ENCODE measurements at regions not wholly inside any gene's neighbourhood (a gene's known extent, or its start where the extent isn't known, plus 50 kb on each side); places are given as distances from the start of the nearest gene placed in this dataset.
A peak's percentile ranks its signal among the peaks of the same experiment; 100 is the strongest.

DNA sequence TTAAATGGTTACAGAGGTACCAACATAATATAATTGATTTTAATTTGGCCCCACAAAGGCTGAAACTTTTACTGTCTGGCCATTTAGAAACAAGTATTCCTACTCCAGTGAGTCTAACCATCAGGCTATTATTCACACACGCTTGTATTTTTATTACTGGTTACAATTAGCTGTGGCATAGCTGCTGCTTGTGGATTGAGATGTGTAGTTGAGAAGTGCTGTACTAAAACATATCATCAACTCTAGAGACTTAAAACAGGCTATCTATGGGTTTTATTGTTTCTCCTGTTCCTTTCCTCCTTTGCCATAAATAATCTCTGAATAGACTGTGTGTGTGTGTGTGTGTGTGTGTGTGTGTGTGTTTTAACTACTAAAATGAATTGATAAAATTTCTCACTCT is 530.2 kb downstream of the CCDC85A start:
- no peak for DNase-seq

DNA sequence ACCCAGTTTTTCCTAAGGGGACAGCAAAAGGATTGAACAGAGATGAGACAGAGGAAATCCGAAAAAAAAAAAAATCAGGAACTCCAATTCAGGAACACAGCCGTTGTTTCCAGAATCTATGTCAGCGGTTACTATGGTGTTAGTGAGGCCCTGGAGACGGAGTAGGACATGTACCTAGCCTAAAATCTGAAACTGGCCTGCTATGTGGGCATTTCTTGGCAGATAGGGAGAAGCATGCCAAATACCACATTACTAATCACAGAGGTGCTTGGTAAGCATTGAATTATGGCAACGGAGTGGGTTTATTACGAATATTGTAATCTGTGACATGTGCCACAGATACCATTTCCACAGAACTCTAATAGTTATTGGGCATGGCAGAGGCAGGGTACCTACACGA is 530.6 kb downstream of the CCDC85A start:
- DNase-seq: no peak

DNA sequence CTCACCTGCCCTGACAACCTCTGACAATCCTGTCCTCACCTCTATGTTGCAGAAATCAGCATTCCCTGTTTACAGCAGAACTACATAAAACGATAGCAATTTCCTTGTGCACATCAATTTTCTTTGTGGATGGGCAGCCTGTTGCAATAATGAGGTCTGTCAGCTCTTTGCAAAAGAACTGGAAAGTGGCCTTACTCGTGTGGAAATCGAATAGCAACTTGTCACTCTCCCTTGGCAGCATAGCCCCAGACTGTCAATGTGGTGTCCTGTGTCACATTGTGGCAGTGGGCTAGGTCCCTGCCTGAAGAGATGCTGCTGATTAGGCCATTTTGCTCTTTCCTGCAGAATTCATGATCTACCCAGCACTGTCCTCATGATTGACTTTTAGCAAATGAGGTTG is 531.9 kb downstream of the CCDC85A start:
- no peak for DNase-seq

DNA sequence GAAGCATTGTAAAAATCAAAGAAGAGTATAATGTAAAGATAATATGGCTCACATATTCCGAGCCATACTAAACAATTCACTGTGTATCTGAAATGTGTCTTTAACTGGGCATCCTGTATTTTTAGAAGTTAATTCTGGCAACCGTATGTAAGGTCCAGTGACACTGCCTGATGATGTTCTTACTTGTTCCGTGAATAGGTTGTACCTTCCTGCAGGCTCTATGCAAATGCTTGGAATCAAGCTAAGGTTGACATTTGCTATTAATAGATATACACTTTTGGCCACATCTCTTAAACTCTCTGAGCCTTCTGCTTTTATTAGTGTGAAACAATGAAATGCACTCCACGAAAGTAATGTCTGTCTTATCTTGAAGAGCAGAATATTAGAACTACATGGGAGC is 534.6 kb downstream of the CCDC85A start:
- DNase-seq: no peak

DNA sequence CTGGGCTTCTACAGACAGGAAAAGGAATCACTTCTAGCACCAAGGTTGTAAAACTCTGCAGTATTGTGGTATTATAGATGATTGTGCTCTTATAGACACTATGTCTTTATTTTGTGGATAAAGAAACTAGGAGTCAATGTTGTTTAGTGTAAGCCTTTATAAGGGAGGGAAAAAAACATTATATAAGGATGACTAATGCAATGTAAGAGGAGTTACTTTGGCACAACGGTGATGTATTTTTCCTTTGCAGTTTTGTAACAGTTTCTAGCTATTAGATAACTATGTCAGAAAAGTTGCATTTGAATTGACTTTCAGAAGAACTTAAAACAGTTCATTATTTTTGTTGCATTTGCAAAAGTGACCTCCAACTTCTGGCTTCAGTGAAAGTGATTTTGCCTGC is 545.4 kb downstream of the CCDC85A start:
- no peak for DNase-seq

DNA sequence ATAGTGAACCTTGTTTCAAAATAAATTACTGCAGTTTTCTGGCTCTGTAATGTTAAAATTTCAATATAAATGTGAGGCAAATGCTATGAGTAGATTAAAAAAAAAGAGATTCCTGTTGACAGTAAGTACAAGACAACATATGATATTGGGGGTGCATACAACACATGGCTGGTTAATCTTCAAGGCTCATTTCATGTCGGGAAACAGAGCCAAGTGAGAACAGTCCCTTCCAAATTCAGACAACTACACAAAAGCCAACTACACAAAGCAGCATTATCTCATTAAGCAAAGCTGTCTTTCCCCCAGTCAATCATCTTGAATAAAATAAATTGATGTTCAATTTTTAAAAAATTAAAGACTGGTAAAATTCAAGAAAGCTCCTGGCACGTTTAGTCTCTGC is 549.2 kb downstream of the CCDC85A start:
- DNase-seq: no peak

DNA sequence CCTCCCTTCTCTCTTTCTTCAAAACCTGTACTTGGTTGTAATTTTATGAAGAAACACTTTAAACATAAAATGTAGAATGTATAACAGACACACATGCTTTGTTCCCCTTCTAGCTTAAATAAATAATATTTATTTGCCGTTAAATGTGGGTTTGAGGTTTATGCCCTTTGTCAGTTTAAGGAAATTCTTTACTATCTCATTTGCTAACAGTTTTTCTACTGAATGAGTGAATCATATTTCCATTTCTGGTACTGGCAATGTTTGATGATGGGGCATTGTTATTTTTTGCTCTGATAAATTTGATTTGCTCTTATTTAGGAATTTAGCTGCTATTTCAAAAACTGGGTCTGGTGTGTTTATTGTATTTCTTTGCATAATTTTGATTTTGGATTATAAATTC is 555.6 kb downstream of the CCDC85A start:
- DNase-seq: no peak

DNA sequence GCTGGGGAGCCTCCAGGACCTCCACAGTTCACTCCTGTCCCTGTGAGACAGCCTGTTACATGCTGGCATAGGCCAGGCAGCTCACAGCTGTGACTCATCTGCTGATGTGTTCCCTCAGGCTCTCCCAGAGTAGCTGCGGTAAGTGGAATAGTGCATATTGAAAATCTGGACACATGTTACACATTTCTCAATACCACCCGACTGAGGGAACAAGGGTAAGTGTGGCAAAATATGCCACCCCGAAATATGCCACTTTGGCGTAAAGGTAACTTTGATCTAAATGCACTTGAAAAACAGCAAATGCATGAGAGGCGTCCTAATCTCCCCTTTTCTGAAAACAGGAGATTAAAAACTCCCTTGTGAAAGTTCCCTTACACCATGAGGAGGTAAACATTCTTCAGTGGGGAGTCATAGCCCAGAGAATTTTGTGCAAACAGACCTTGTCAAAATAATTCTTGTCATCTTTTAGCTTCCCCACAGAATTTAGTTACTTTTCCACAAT is 557.9 kb downstream of the CCDC85A start:
- DNase-seq: peak; percentile 6

DNA sequence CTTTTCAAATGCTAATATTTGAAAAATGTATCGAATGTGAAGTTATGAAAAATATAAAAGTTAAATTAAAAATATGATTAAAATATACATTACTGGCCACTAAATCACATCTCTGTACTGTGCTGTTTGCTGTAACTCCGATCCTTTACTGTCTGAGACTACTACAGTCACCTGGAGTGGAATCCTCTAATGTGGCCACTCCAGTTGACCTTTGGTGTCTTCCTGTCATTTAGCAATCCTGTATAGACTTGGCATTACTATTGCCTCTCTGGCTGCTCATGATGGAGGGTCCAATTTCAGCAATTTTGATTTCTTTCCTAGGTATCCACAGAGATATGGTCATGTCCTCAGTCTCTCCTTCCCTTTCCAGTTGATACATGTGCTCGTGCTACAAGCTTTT is 560.0 kb downstream of the CCDC85A start:
- DNase-seq: no peak

DNA sequence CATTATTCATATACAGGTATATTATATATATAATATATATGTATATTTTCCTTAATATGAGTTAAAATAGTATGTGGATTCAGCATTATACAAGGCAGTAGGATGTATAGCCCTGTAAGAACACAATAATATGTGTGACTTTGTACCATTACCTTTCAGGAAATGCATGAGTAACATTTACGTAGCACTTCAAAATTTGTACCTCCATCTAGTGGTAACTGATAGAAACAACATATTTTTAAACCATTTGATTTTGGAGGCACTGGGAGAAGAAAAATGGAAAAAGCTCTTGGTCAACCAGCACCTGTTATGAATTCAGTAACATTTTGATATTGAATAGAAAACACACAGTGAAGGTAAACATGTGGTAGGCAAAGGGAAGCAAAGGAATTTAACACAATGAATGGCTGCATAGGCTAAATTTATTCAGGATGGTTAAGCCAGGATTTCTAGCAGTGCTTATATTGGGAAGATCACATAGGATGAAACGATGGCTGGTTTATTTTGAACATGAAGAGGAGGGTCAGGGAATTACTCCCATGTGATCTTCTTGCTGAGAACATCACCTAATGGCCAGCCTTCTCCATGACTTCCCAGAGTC is 565.5 kb downstream of the CCDC85A start:
- no peak for DNase-seq

DNA sequence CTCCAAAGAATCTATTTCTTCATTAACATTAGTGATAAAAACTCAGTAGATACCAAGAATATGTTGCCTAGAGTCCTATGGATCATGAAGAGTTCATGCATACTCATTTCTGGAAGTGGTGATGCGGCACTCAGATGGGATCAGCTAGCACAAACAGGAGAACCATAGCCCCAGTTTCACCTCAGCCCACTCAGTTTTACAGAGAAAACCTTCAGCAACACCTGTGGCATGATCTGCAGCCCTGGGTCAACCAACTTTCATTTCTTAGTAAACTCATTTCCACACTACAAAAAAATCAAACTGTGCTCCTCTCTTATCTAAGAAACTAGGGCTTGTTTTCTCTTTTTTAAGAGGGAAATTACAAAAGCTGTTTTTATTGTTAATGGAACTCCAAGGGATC is 569.4 kb downstream of the CCDC85A start:
- DNase-seq: no peak

DNA sequence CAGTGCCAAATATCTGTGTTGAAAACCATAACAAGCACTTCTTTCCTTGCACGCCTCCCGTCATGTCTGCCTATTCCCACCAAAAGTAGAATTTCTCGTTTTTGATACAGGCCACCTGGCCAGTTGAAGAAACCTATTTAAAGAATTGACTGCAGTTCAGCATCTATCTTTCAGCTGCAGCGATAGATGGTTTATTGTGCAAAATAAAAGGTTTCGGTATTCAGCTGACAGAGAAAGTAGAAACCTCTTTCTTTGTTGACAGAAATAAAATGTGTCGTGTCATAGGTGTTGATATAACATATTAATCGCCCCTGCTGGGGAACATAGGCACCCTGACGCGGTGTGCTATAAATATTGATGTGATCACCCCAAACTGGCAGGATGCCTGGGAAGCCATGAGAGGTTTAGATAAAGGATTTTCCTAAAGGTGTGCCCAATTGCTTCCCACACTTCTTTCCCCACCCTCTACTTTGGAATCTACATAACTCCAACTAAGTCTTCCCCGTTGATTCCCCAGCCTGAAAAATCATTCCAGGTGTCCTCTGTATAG is 570.4 kb downstream of the CCDC85A start:
- no peak for DNase-seq

DNA sequence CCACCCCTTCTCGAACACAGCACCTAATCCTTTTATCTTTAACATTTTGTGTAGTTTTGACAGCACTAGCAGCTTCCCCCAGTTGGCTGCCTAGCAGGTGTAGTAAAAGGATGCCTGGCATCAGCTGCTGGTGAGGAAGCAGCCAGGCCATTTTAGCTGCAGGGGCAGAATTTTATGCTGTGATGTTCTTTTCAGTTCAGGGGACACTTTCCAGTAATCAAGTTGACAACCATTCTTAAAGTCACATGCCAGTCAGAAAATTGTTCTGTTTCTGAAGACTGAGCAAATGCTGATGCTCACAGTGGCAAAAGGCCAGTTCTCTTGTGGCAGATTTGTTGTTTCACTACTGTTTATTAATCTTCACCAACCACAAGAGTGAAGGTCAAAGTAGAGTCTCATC is 570.8 kb downstream of the CCDC85A start:
- no peak for DNase-seq

DNA sequence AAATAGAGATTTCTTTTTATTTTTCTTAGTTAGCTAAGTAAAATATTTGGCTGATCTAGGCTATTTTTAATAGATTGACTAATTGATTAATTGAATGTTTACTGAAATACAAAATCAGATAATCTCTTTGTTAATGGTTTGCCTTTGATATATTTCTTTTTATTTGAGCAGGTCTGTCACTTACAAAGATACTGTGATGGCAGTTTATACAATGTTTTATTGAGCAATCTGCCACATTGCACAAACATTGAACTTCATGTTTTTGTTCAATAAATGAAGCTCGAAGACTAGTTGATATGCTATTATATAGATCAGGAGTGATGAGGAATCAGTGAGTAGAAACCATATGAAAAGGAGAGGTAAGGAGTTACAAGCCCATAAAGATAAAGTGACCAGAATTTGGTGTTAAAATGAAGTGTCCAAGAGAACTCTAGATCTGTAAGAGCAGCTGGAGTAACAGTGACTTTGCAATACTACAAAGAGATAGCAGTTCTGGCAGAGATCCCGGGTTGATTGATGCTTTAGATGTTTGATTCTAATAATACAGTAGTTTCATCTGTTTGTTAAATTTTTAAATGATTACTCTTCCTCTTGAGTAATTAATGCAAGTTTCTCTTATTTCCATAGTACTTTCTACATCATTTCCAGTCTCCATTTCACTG is 574.2 kb downstream of the CCDC85A start:
- DNase-seq: no peak

DNA sequence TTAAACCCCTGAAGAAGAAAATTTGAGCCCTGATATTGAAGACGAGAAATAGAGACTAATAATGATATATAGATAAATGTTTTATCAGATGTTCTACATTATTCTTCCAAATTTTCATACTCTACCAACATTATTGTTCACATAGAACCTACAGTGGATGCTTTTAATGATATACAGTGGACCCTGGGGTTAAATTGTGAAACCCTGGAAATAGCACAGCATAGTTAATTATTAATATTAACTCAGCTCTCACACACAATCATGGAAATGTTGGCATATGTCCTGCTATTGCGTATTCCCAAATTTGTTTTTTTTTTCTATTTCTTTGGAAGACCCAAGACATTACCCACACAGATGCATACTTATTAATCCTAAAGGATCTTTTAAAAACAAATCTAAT is 579.9 kb downstream of the CCDC85A start:
- DNase-seq: no peak

DNA sequence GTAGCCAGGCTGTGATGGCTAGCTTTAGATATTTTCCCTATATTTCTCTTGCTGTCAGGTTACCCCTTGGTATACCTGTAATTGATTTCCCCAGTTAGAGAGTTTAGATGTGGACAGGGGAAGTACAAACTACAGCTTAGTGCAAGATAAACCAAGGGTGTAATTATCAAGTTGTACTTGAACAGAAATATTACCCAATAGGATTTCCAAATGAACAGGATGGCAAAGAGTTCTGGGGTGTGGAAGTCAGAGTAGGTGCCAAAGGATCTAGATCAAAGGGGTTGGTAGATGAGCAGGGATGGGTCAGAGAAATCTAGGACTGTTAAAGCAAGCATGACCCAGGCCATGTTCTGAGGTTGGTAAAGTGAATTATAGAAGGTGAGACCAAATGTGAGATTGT is 585.2 kb downstream of the CCDC85A start:
- no peak for DNase-seq

DNA sequence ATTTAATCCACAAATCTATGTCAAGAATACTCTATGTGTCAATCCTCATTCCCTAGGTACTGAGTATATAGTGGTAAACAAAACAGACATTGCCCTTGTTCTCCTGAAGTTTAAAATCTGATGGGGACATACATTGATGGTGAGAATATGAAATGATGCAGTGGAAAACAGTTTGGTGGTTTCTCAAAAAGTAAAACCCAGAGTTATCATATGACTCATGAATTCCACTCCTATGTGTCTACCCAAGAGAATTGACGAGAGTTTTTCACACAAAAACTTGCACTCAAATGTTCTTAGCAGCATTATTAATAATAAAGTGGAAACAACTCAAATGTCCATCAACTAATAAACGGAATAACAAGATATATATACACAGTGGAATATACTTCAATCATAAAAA is 586.7 kb downstream of the CCDC85A start:
- DNase-seq: no peak

DNA sequence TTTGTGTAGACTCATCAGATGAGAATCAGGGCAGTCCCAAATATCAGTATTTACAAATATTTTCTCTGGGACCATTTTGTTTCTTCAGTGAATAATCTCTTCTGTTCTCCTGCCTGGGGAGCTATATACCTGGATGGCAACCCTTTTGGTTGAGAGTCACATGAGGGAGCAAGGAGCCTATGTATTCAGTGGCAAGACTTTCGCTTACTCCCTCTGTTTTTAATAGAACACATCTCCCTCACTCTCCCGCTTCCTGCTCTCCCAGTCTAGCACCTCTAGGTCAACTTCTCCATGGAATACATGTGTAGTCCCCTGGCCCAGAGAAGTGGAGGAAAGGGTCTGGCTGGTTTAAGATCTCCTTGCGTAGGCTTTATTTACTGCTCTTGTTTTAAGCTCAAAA is 600.3 kb downstream of the CCDC85A start:
- DNase-seq: no peak

DNA sequence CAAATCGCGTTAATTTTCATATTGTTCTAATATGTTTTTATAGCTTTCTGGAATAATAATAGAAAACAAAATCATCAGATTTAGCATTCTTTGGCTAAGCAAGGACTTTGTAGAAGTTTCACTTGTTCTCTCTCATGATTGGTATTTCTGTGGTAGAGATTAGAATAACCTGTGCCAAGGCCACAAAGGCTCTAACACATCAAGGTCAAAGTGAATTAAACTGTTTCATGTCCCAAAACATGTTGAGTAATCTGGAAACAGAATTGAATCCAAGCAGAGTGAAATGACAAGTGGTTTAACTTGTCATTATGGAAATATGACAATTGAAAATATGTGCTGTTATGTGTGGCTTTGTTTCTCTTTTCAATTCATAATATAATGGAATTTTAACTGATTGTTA is 617.4 kb downstream of the CCDC85A start:
- DNase-seq: no peak

DNA sequence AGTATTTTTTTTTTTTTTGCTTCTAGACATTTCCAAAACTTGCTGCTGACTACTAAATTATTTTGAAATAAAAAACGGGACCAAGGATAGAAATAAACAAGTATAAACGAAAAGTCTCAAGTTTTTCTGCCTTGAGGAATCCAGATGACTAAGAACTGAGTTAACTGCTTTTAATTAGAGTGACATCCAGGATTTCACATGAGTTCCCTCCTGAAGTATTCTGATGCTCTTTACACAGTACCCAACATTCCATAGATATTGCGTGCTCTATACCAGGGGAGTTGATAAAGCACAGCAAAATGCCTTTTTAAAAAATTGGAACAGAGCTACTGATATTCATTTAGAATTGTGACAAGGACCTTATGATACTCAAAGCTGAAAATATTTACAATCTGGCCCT is 618.0 kb downstream of the CCDC85A start:
- no peak for DNase-seq

DNA sequence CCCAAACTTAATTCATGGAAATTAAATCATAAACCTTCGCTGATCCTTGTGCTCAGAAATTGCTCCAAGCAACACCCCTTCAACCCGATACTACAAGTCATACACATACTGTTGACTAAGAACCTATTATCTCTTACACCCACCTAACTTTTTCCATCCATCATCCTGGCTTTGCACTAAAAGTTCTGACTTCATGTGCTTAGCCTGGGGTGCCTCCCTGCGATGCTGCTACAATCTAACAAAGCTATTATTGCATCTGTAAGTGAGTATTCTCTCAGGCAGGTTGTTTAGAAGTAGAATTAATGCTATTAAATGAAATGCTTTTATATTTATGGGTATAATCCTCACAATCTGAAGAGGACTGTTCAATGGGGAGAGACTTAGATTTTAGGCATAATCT is 619.8 kb downstream of the CCDC85A start:
- DNase-seq: no peak

DNA sequence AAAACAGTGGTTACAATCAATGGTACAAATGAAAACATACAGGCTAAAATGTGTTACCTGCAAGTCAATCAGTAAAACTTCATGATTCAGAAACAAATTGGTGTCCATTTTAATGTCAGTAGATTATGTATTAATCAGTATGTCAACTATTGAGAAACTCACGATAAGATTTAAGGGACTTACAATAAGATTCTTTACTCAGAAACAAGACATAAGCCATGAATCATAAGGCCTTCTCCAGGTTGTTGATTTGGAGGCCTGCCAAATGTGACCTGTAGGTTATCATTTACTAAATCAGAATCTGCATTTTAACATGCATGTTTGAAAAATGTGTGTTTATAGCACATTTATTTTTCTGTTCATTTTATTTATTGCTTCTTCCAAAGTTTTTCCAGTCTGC is 623.1 kb downstream of the CCDC85A start:
- no peak for DNase-seq

DNA sequence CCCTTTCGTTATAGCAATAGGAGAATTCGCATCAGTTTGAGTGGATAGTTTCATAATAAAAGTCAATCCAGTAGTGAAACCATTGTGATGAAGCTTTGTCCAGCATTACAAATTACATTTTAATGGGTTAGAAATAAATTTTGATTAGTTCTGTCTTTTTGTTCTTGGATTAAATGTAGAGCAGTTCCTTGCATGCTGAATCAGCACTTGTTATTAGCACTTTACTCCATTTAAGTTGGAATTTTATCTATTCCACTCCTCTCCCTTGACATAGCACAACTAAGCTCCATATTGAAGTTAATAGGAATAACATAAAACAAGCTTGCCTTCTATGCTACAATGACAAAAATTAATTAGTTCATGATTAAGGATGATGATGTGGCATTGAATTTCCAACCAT is 624.1 kb downstream of the CCDC85A start:
- DNase-seq: no peak

DNA sequence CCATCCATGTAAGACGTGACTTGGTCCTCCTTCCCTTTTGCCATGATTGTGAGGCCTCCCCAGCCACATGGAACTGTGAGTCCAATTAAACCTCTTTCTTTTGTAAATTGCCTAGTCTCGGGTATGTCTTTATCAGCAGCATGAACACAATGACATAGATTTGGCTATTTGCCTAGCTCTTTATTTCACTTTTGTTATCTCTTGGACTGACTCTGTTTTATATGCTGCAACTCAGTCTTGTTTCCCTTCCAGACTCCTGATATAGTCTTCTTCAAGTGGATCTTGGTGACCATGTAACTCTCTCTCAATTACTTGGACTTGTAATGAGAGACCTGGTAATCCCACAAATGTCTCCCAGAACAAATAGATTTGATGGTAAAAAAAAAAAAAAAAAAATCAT is 627.6 kb downstream of the CCDC85A start:
- no peak for DNase-seq

DNA sequence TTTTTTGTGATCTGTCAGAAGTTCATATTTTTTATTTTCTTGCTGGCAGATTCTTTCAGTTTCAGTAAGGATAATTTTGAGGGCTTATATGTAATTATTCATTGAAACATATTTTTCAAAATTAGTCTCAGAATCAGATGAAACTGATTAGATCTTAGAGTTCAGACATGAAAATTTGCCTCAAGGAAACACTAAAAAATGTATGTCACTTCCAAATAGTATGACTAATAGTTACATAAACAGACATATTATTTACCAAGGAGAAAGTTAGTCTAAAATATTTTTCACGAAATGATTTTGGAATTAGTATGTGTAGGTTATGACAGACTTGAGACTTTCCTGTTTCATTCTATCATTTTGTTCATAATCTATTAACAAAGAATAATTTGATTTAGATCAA is 628.6 kb downstream of the CCDC85A start:
- DNase-seq: no peak

Measured in 8988T (cell line).